ENCODE measurements at regions not wholly inside any gene's neighbourhood (a gene's known extent, or its start where the extent isn't known, plus 50 kb on each side); places are given as distances from the start of the nearest gene placed in this dataset.

DNA sequence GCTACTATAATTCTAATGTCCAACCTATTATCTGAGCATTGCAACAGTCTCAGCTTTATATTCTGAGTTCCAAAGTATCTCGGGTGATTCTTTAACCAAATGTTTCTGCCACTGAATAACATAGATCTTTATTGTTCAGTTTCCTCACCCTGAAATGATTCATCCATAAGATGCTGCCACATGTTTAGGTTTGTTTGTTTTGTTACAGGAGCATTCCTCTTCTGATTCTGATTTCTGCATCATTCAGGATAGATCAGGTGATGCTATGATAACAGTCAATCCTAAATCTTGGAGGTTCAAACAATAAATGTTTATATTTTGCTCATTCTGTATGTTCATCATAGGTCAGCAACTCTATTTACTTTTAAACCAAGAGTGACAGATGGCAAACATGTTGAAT lies 927.6 kb downstream of the PCDH7 start:
- no peaks in the 10 kb centered on the region for H3K27me3 ChIP-seq (ENCODE audit: control insufficient read depth, insufficient read depth, low read length)
- H3K79me2 ChIP-seq (ENCODE audit: control insufficient read depth, insufficient read depth, low read length), result no peaks in the 10 kb centered on the region
- no peak for DNase-seq (ENCODE audit: low read depth in 2 of 2)
- no peak for TF ChIP-seq EZH2 (IDR thresholded peaks at IDR 0.05; ENCODE audit: low read length, missing control alignments)
- TF ChIP-seq, protein P1, sequence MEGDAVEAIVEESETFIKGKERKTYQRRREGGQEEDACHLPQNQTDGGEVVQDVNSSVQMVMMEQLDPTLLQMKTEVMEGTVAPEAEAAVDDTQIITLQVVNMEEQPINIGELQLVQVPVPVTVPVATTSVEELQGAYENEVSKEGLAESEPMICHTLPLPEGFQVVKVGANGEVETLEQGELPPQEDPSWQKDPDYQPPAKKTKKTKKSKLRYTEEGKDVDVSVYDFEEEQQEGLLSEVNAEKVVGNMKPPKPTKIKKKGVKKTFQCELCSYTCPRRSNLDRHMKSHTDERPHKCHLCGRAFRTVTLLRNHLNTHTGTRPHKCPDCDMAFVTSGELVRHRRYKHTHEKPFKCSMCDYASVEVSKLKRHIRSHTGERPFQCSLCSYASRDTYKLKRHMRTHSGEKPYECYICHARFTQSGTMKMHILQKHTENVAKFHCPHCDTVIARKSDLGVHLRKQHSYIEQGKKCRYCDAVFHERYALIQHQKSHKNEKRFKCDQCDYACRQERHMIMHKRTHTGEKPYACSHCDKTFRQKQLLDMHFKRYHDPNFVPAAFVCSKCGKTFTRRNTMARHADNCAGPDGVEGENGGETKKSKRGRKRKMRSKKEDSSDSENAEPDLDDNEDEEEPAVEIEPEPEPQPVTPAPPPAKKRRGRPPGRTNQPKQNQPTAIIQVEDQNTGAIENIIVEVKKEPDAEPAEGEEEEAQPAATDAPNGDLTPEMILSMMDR (conservative IDR thresholded peaks at IDR 0.05 in 1 of 2, IDR thresholded peaks at IDR 0.05 in 1 of 2; ENCODE audit: low read depth in 1 of 2, low read length in 2 of 2), result no peak
- H3K9me3 ChIP-seq (ENCODE audit: control insufficient read depth, insufficient read depth, low read depth, low read length), result no peaks in the 10 kb centered on the region
- H3K4me2 ChIP-seq (ENCODE audit: extremely low read depth, insufficient read depth, low read length), result no peak overlapping the region
- no peak overlapping the region for H3K4me3 ChIP-seq (replicated peaks in 1 of 4; ENCODE audit: control extremely low read depth in 1 of 4, insufficient read depth in 1 of 4, low read depth in 3 of 4, low read length in 4 of 4)
- H3K9ac ChIP-seq (ENCODE audit: insufficient read depth, low read length), result no peak overlapping the region
- H3K27ac ChIP-seq (ENCODE audit: insufficient read depth, low read length), result no peak overlapping the region
- H3K36me3 ChIP-seq (ENCODE audit: control insufficient read depth, insufficient read depth, low read length), result no peaks in the 10 kb centered on the region
- no peaks in the 10 kb centered on the region for H4K20me1 ChIP-seq (ENCODE audit: control insufficient read depth, extremely low read depth, insufficient read depth, low read length)
- H3K4me1 ChIP-seq (ENCODE audit: control insufficient read depth, extremely low read depth, insufficient read depth, low read length), result no peaks in the 10 kb centered on the region
- H2AFZ ChIP-seq (ENCODE audit: low read length), result no peak overlapping the region

DNA sequence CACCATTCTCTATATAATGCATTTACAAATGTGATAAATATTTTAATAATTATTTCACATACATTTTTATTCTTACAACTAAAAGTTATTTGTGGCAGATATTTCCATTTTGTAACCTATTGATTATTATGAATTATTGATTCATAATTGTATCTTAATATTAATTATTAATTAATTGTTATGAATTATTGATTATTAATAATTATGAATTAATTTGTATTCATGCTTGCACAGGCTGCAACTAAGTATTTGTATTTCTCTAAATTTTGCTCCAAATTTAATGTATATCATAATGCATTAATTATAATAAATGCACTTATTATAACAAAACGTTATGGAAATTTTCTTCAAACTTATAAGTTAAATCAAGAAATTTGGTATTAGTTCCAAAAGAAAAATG lies 929.7 kb downstream of the PCDH7 start:
- H3K9ac ChIP-seq (ENCODE audit: insufficient read depth, low read length), result no peak overlapping the region
- no peaks in the 10 kb centered on the region for H3K27me3 ChIP-seq (ENCODE audit: control insufficient read depth, insufficient read depth, low read length)
- no peak for TF ChIP-seq EZH2 (IDR thresholded peaks at IDR 0.05; ENCODE audit: low read length, missing control alignments)
- TF ChIP-seq, protein P1 (conservative IDR thresholded peaks at IDR 0.05 in 1 of 2, IDR thresholded peaks at IDR 0.05 in 1 of 2; ENCODE audit: low read depth in 1 of 2, low read length in 2 of 2), result no peak
- H3K9me3 ChIP-seq (ENCODE audit: control insufficient read depth, insufficient read depth, low read depth, low read length), result no peaks in the 10 kb centered on the region
- no peaks in the 10 kb centered on the region for H3K79me2 ChIP-seq (ENCODE audit: control insufficient read depth, insufficient read depth, low read length)
- no peak overlapping the region for H3K4me2 ChIP-seq (ENCODE audit: extremely low read depth, insufficient read depth, low read length)
- H4K20me1 ChIP-seq (ENCODE audit: control insufficient read depth, extremely low read depth, insufficient read depth, low read length), result no peaks in the 10 kb centered on the region
- no peaks in the 10 kb centered on the region for H3K4me1 ChIP-seq (ENCODE audit: control insufficient read depth, extremely low read depth, insufficient read depth, low read length)
- H3K4me3 ChIP-seq (replicated peaks in 1 of 4; ENCODE audit: control extremely low read depth in 1 of 4, insufficient read depth in 1 of 4, low read depth in 3 of 4, low read length in 4 of 4), result no peak overlapping the region
- H3K27ac ChIP-seq (ENCODE audit: insufficient read depth, low read length), result no peak overlapping the region
- no peak overlapping the region for H2AFZ ChIP-seq (ENCODE audit: low read length)
- no peaks in the 10 kb centered on the region for H3K36me3 ChIP-seq (ENCODE audit: control insufficient read depth, insufficient read depth, low read length)
- DNase-seq (ENCODE audit: low read depth in 2 of 2), result no peak

DNA sequence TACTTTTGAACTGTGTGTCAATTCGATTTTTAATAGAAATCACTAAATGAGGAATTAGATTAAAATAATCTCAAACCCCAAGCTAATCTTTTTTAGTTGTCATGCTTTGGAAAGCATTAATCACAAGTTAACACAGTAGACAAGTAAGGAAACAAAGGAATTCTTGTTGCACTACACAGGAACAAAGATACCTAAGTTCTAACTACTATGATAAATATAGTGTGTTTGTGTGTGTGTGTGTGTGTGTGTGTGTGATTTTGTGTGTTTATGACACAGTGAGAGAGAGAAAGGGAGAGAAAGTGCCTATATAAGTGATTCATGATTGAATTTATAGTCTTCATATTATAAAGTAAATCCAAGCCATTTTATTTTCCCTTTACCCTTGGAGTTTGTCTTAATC lies 931.4 kb downstream of the PCDH7 start:
- no peaks in the 10 kb centered on the region for H3K79me2 ChIP-seq (ENCODE audit: control insufficient read depth, insufficient read depth, low read length)
- TF ChIP-seq, protein P1 (conservative IDR thresholded peaks at IDR 0.05 in 1 of 2, IDR thresholded peaks at IDR 0.05 in 1 of 2; ENCODE audit: low read depth in 1 of 2, low read length in 2 of 2), result no peak
- no peak for TF ChIP-seq EZH2 (IDR thresholded peaks at IDR 0.05; ENCODE audit: low read length, missing control alignments)

More for the DNA sequence above, 931.4 kb downstream of the PCDH7 start:
- Histone ChIP-seq H3K36me3 (ENCODE audit: control insufficient read depth, insufficient read depth, low read length) (no peaks in the 10 kb centered on the region), H3K27ac (ENCODE audit: insufficient read depth, low read length) (no peak overlapping the region), H3K27me3 (ENCODE audit: control insufficient read depth, insufficient read depth, low read length) (no peaks in the 10 kb centered on the region), H3K9ac (ENCODE audit: insufficient read depth, low read length) (no peak overlapping the region), H3K4me3 (replicated peaks in 1 of 4; ENCODE audit: control extremely low read depth in 1 of 4, insufficient read depth in 1 of 4, low read depth in 3 of 4, low read length in 4 of 4) (no peak overlapping the region), H3K9me3 (ENCODE audit: control insufficient read depth, insufficient read depth, low read depth, low read length) (no peaks in the 10 kb centered on the region), H3K4me1 (ENCODE audit: control insufficient read depth, extremely low read depth, insufficient read depth, low read length) (no peaks in the 10 kb centered on the region), H2AFZ (ENCODE audit: low read length) (no peak overlapping the region), H3K4me2 (ENCODE audit: extremely low read depth, insufficient read depth, low read length) (no peak overlapping the region), H4K20me1 (ENCODE audit: control insufficient read depth, extremely low read depth, insufficient read depth, low read length) (no peaks in the 10 kb centered on the region)
- no peak for DNase-seq (ENCODE audit: low read depth in 2 of 2)

Data from fibroblast of lung (primary cell).